A673 (cell line): ENCODE measurements at regions not wholly inside any gene's neighbourhood (a gene's known extent, or its start where the extent isn't known, plus 50 kb on each side); places are given as distances from the start of the nearest gene placed in this dataset.

Experiments
- CTCF ChIP-seq: fragments of 300-800, 200-600 bp; sonication (generic); conservative IDR thresholded peaks from 2 replicates; pipeline ENCODE4 v1.5.1; 2017; ENCODE audit warnings: low read depth, mild to moderate bottlenecking, antibody characterized with exemption, low read length, moderate library complexity, mixed read lengths
- EZH2 ChIP-seq: fragments of 200-600 bp; sonication (generic); IDR thresholded peaks from 2 replicates; pipeline ENCODE4 v1.6.1; 2017; ENCODE audit warnings: borderline replicate concordance, low read depth, mild to moderate bottlenecking, mixed read lengths, antibody characterized with exemption, low read length; ENCODE audit not compliant: poor library complexity, severe bottlenecking

GRCh38 chr12:75714462-75715322, 203.3 kb upstream of the KRR1 start:
- TF ChIP-seq EZH2 (no peak), CTCF (no peak)
